NCI-H1417 treated with DMSO at 0.1 percent for 48 hours (cell line): ENCODE measurements at regions not wholly inside any gene's neighbourhood (a gene's known extent, or its start where the extent isn't known, plus 50 kb on each side); places are given as distances from the start of the nearest gene placed in this dataset.
"Not testable (repeated sequence)": the region's sequence is repeated elsewhere in the genome, so short reads cannot be mapped to it uniquely, and the experiment has no call there.

Source experiments
- DNase-seq: peaks from one replicate; lab custom pipeline; 2025; lab: John Stamatoyannopoulos, UW

GRCh38 chr16:85221771-85222154 is 109.5 kb upstream of the CIBAR2 start:
- no peak for DNase-seq

DNA sequence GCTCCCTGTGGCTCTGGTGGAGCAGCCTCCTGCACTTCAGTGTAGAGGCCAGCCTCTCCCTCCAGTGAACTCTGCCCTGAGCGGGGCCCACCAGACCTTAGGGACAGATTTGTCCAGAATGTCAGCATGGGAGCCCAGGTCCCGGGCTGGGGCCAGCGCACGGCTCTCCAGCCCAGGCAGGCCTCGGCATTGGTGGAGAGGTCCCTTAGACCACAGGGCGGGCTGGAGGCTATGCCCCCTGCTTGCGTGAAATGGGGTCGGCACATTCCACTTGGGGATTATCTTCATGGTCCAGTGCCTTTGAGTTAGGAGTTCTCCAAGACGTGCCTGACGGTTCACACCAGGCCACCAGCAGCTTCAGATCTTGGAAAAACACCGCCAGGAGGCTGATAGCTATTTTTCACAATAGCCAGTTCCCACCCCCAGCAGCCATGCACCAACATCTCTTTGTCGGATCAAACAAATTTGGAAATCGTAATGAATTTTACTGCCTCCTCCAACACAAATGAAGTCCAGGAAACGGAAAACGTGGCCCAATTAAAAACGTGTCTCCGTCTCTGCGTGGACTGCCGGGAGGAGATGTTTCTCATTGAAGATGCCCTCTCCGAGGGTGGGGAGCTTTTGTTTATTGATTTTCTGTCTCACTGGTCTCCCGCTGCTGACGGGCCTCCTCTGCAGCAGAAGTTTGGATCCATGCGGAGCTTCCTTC is 110.0 kb upstream of the CIBAR2 start:
- no peak for DNase-seq

DNA sequence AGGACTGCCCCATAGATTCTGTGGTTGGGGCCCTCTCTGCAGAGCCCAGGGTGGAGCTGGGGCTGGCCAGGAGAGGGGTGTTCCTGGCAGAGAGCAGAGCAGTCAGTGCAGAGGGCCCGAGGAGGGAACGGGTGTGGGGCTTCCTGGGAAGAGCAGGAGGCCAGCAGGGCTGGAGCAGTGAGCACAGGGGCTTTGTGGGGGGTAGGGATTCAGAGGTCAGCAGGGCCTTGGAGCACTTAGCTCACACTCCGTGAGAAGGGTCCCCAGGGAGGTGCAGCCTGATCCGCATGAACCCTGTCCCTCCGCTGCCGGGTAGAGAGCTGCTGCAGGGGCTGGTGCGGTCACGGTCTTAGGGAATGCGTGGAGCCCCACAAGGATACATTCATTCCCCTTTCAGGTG is 113.0 kb upstream of the CIBAR2 start:
- DNase-seq = no peak

DNA sequence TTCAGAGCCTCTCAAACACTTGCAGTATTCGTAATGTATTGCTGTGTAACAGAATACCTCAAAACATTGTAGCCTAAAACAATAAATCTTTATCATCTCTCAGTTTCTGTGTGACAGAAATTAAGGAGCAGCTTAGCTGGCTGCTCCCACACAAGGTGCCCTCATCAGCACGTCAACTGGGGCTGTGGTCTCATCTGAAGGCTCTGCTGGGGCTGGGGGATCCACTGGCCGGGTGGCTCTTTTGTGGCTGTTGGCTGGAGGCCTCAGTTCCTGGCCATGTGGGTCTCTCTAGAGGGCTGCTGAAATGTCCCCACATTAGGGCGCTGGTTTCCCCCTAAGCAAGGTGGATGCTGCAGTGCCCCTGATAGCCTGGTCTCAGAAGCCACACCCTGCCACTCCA is 113.4 kb upstream of the CIBAR2 start:
- DNase-seq = no peak

DNA sequence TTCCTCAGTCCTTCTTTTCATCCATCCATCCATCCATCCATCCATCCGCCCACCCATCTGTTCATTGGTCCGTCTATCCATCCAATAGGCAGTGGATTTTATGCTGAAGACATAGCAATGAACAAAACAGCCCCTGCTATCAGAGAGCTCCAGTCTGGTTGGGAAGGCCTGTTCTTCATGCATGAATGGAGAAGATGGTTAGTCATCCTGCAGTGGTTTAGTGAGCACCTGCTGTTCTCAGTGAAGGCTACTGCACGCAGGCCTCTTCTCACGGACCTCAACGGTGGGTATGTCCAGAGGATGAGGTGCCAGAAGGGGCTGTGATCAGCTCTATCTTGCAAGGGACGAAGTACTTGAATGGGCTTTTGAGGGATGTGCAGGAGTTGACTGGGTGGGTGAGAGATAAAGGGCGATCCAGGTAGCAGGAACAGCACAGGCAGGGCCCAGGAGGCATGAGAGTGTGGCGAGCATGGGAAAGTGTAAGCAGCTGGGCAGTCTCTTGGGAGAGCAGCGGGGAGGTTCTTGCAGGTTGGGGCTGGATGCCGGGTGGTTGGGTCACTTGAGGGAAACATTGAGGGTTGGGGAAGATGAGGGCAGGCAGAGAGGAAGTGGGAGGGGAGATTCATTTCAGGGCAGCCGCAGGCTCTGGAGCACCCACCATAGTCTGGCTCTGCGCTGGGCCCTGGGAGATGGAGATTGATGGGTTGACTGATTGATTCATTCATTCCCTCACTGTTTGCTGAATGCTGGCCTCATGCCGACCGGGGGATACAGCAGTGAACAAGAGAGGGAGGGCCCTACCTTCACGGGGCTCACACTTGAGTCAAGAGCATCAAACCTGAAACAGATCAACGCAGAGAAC is 115.0 kb upstream of the CIBAR2 start:
- DNase-seq = no peak

DNA sequence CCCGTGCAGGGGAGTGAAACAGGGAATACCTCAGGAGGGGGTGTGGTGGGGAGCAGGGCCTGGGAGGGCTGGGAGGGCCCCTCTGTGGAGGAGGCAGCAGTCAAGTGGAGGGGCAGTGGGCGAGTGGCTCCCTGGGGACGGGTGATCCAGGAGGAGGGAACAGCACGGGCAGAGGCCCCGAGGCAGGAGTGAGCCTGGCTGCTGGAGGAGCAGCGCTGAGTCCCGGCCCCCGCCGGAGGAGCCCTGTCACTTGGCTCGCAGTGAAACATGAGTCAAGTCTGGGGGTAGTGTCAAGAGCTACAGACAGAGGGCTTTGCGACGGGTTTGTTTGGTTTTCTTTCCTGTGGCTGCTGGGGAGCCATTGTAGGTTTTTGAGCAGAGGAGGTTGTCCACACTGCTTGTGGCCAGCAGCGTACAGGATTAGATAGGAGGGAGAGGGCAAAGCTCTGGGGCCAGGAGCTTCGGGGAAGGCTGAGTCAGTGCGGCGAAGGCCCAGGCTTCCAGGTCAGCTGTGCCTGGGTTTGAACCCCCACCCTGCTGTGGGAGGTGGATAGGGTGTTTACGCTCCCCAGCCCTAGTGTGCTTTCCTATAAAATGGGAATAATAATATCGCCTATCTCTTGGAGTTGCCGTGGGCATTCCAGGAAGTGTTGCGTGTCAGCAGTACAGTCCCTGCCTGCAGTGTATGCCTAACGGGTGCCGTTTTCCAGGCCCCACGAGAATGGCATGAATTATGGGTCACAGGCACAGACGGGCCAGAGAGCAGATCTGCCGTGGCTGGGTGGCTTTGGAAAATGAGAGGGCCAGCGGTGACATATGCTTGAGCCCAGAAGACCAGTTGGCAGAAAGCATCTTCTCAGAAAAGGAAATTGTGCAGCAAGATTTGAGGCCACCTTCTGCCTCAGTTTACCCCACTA is 115.9 kb upstream of the CIBAR2 start:
- no peak for DNase-seq

GRCh38 chr16:85228970-85229430 is 116.7 kb upstream of the CIBAR2 start:
- DNase-seq = no peak

- DNase-seq = no peak
Measured at GRCh38 chr16:85229869-85230462, 117.7 kb upstream of the CIBAR2 start.

- DNase-seq = not testable (repeated sequence)
Measured at GRCh38 chr16:85230764-85231383, 118.6 kb upstream of the CIBAR2 start.

GRCh38 chr16:85231959-85232358 is 119.7 kb upstream of the CIBAR2 start:
- DNase-seq = no peak

DNA sequence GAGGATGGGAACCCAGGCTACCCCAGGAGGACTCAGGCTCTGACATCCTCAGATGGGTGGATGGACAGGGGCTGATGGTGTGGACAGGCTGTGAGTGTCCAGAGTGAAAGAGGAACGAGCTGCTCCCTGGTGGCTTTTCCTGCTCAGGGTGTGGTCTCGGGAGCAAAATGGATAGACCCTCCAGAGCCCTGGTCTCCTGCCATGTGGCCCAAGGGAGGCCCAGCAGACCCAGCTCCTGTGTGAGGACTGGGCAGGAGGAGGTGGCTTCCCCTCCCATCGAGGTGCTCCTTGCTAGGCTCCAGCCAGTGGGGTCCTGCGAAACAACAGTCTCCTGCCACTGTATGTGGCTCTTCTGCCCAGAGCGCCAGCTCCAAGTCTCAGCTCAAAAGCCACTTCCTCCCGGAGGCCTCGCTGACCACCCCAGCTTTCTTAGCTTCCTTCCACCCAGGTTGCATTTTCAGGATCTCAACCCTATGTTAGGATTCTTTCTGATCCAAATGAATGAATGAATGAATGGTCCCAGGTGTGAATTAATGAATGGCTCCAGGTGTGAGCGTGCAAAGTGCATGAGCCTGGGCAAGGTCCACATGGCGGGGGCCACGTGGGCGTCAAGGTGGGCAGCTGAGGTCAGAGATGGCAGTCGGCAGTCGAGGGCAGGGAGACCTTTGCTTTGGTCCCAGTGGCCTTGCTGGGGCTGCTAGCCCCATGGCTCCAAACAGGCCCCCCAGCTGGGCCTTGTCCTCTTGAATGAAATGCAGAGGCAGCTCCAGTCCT is 120.3 kb upstream of the CIBAR2 start:
- DNase-seq = no peak

DNA sequence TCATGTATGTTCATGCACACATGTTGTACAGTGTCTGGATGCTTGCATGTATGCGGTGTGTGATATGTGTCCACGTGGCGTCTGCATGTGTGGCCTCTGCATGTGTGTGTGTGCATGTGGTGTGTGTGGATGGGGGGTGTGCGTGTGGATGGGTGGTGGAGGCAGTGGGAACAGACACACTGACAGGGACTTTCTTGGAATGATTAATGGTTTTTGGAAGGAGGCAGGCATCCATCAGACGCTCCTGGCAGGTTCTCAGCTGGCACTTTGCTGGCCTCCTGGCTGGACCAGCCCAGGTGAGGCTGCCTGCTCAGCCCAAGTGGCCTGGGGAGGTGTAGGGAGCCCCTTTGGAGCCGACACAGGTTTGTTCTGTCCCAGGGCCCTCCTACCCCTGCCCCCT is 121.2 kb upstream of the CIBAR2 start:
- no peak for DNase-seq

DNA sequence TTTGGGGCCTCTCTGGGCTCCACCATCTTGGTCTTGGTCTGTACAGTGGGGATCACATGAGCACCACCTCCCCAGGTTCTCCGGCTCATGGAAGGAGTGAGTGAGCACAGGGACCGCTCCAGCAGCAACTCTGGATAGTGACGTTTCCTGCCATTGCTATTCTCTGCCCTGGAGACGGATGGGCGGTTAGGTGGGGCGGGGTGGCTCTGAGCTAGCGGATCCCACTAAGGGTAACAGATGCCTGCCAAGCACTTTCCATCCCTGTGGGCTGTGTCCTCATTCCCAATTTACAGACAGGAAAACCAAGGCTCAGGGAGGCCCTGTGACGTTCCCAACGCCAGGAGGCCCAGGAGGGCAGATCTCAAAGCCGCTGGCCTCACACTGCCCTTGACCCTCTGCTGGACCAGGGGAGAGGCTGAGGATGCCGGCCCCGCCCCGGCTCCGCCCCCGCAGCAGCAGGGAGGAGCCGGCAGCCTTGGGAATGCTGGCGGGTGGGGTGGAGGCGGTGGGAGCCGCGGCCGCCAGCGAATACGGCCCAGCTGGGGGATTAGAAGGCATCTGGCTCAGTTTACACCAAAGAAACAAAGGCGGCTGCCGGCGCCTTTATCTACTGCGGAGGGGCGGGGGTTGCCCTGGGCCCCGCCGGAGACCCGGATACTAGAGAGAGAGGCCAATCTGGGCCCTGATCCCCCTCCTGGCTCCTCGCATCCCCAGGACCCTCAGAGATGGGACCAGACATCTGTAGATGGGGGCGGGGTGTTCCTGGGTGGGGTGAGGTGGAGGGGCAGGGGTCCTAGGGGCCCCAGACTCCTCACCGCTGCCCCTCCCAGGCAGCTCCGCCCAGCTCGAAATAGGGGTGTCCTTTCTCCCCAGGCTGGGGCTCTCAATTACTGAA is 122.3 kb upstream of the CIBAR2 start:
- no peak for DNase-seq

GRCh38 chr16:85235991-85236817 is 123.9 kb upstream of the CIBAR2 start:
- no peak for DNase-seq

GRCh38 chr16:85236818-85237150 is 124.5 kb upstream of the CIBAR2 start:
- DNase-seq = no peak

DNA sequence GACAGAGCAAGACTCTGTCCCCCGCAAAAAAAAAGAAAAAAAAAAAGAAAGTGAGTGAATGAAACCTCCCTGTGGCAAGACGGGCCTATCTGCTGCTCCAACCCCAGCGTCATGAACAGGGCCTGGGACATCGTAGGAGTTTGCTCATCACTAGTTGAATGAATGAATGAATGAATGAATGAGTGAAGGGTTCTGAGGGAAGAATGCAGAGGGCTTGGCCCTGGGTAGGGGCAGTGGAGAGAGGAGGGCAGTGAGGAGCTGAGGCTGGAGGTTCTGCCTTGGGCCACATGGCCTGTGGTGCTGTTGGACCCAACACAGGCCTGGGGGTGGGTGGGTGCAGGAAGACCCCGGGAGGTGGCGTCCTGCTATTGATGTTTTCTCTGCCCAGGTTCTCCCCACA is 125.5 kb upstream of the CIBAR2 start:
- no peak for DNase-seq

GRCh38 chr16:85238233-85238647 is 126.0 kb upstream of the CIBAR2 start:
- no peak for DNase-seq

DNA sequence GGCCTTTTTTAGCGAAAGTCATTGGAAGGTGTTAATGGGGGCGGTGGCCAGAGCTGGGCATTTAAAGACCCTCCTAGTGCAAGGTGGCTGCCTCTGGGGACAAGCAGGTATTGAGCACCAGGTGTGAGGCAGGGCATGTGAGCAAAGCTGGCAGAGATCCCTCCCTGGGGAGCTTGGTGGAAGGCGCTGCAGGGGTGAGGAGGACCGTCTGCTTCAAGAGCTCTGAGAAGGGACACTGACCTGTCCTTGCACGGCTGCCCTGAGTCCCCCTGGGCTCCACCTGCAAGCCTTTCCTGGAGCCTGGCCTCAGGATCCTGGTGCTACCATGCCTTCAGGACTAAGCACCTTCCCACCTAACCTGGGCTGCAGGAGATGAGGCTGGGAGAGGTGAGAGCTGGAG is 127.0 kb upstream of the CIBAR2 start:
- DNase-seq = no peak

- DNase-seq = no peak
Measured at GRCh38 chr16:85239871-85240270, 127.6 kb upstream of the CIBAR2 start.
